ENCODE measurements at regions not wholly inside any gene's neighbourhood (a gene's known extent, or its start where the extent isn't known, plus 50 kb on each side); places are given as distances from the start of the nearest gene placed in this dataset.

GRCh38 chr4:132860976-132861375 is 288.1 kb upstream of the PCDH10 start:
- Histone ChIP-seq H4K20me1 (ENCODE audit: insufficient read depth) (no peaks in the 10 kb centered on the region), H3K27me3 (ENCODE audit: insufficient read depth, low read length) (no peaks in the 10 kb centered on the region), H3K36me3 (ENCODE audit: control insufficient read depth in 1 of 2, insufficient read depth in 2 of 2, low read length in 2 of 2) (no peaks in the 10 kb centered on the region), H3K9me2 (ENCODE audit: insufficient read depth) (no peaks in the 10 kb centered on the region), H3K9ac (ENCODE audit: low read length) (no peak overlapping the region), H3K79me2 (ENCODE audit: insufficient read depth, low read length) (no peaks in the 10 kb centered on the region), H3K4me2 (ENCODE audit: low read length) (no peak overlapping the region), H3K27ac (ENCODE audit: low read depth, low read length) (no peak overlapping the region), H3K4me3 (replicated peaks in 1 of 2; ENCODE audit: low read depth in 1 of 2, low read length in 2 of 2) (no peak overlapping the region), H3K4me1 (ENCODE audit: control insufficient read depth in 1 of 2, insufficient read depth in 2 of 2, low read length in 2 of 2) (no peaks in the 10 kb centered on the region), H3K9me3 (ENCODE audit: control insufficient read depth in 1 of 2, insufficient read depth in 1 of 2, low read depth in 1 of 2, low read length in 2 of 2) (no peaks in the 10 kb centered on the region), H2AFZ (ENCODE audit: low read depth, low read length, poor library complexity, severe bottlenecking) (no peak overlapping the region)
- DNase-seq (ENCODE audit: low read depth, low spot score) (no peak), ATAC-seq (no peak)
- CTCF ChIA-PET, result no interaction called here
- intact Hi-C loops (cut with micrococcal nuclease), result no loop called here
- no TSS peak for BruUV-seq (replicated peaks)
- POLR2A ChIA-PET, result no interaction called here
- TF ChIP-seq ZBTB33 (IDR thresholded peaks at IDR 0.05; ENCODE audit: extremely low read depth, insufficient replicate concordance, low read length), result no peak
- TF ChIP-seq, protein P1, sequence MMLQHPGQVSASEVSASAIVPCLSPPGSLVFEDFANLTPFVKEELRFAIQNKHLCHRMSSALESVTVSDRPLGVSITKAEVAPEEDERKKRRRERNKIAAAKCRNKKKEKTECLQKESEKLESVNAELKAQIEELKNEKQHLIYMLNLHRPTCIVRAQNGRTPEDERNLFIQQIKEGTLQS (IDR thresholded peaks at IDR 0.05), result no peak
- no peak for TF ChIP-seq SRF (IDR thresholded peaks at IDR 0.05; ENCODE audit: low read depth)
- TF ChIP-seq FOSL1 (IDR thresholded peaks at IDR 0.05; ENCODE audit: low read depth), result no peak
- TF ChIP-seq MAX (IDR thresholded peaks at IDR 0.05), result no peak
- TF ChIP-seq TCF7L2 (IDR thresholded peaks at IDR 0.05; ENCODE audit: borderline replicate concordance, extremely low read depth, insufficient read depth, insufficient read length), result no peak
- TF ChIP-seq POLR2A (IDR thresholded peaks at IDR 0.05; ENCODE audit: borderline replicate concordance, extremely low read depth, insufficient read depth, insufficient read length), result no peak
- TF ChIP-seq YY1 (IDR thresholded peaks at IDR 0.05; ENCODE audit: extremely low read depth, insufficient replicate concordance, low read depth, low read length), result no peak
- RAD21 ChIA-PET (ENCODE audit: low non-redundant PET in 1 of 2, low total read pairs in 2 of 2, uncharacterized antibody in 2 of 2, unreplicated experiment in 2 of 2), result no interaction called here

DNA sequence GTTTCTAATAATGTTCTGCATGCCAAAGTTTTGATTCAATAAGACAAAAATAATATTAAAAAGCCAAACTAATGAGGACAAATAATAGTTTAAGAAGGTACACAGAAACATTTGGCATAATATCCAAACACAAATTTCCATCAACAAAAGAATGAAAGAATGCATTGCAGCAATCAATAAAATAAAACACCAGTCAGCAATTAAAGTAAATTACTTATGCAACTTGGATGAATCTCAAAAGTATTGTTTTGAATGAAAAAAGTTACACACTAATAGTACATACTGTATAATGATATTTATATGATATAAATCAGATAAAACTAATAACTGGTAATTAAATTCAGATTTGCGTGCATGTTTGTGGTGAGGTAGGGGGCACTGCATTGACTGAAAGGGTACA is 285.5 kb upstream of the PCDH10 start:
- Histone ChIP-seq H3K79me2 (ENCODE audit: insufficient read depth, low read length) (no peaks in the 10 kb centered on the region), H3K27ac (ENCODE audit: low read depth, low read length) (no peak overlapping the region), H3K9ac (ENCODE audit: low read length) (no peak overlapping the region), H3K4me1 (ENCODE audit: control insufficient read depth in 1 of 2, insufficient read depth in 2 of 2, low read length in 2 of 2) (no peaks in the 10 kb centered on the region), H3K9me2 (ENCODE audit: insufficient read depth) (no peaks in the 10 kb centered on the region), H3K4me3 (replicated peaks in 1 of 2; ENCODE audit: low read depth in 1 of 2, low read length in 2 of 2) (no peak overlapping the region), H3K36me3 (ENCODE audit: control insufficient read depth in 1 of 2, insufficient read depth in 2 of 2, low read length in 2 of 2) (no peaks in the 10 kb centered on the region), H2AFZ (ENCODE audit: low read depth, low read length, poor library complexity, severe bottlenecking) (no peak overlapping the region), H4K20me1 (ENCODE audit: insufficient read depth) (no peaks in the 10 kb centered on the region), H3K4me2 (ENCODE audit: low read length) (no peak overlapping the region), H3K9me3 (ENCODE audit: control insufficient read depth in 1 of 2, insufficient read depth in 1 of 2, low read depth in 1 of 2, low read length in 2 of 2) (no peaks in the 10 kb centered on the region), H3K27me3 (ENCODE audit: insufficient read depth, low read length) (no peaks in the 10 kb centered on the region)
- ChIA-PET POLR2A (no interaction called here), RAD21 (ENCODE audit: low non-redundant PET in 1 of 2, low total read pairs in 2 of 2, uncharacterized antibody in 2 of 2, unreplicated experiment in 2 of 2) (no interaction called here), CTCF (no interaction called here)
- intact Hi-C loops (cut with micrococcal nuclease), result no loop called here
- DNase-seq (ENCODE audit: low read depth, low spot score) (no peak), ATAC-seq (no peak)
- BruUV-seq (replicated peaks), result no TSS peak
- no peak for TF ChIP-seq TCF7L2 (IDR thresholded peaks at IDR 0.05; ENCODE audit: borderline replicate concordance, extremely low read depth, insufficient read depth, insufficient read length)
- TF ChIP-seq ZBTB33 (IDR thresholded peaks at IDR 0.05; ENCODE audit: extremely low read depth, insufficient replicate concordance, low read length), result no peak
- TF ChIP-seq ELF1 (IDR thresholded peaks at IDR 0.05; ENCODE audit: borderline replicate concordance, low read depth), result no peak
- no peak for TF ChIP-seq SP1 (IDR thresholded peaks at IDR 0.05; ENCODE audit: low read depth)
- TF ChIP-seq ZNF274 (IDR thresholded peaks at IDR 0.05; ENCODE audit: low read depth, low read length), result no peak
- TF ChIP-seq, protein P1 (IDR thresholded peaks at IDR 0.05), result no peak
- no peak for TF ChIP-seq FOSL1 (IDR thresholded peaks at IDR 0.05; ENCODE audit: low read depth)
- no peak for TF ChIP-seq CBX3 (IDR thresholded peaks at IDR 0.05; ENCODE audit: low read depth)
- TF ChIP-seq, protein P2, sequence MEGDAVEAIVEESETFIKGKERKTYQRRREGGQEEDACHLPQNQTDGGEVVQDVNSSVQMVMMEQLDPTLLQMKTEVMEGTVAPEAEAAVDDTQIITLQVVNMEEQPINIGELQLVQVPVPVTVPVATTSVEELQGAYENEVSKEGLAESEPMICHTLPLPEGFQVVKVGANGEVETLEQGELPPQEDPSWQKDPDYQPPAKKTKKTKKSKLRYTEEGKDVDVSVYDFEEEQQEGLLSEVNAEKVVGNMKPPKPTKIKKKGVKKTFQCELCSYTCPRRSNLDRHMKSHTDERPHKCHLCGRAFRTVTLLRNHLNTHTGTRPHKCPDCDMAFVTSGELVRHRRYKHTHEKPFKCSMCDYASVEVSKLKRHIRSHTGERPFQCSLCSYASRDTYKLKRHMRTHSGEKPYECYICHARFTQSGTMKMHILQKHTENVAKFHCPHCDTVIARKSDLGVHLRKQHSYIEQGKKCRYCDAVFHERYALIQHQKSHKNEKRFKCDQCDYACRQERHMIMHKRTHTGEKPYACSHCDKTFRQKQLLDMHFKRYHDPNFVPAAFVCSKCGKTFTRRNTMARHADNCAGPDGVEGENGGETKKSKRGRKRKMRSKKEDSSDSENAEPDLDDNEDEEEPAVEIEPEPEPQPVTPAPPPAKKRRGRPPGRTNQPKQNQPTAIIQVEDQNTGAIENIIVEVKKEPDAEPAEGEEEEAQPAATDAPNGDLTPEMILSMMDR (IDR thresholded peaks at IDR 0.05 in 2 of 3, conservative IDR thresholded peaks at IDR 0.05 in 1 of 3; ENCODE audit: borderline replicate concordance in 1 of 3, insufficient read depth in 1 of 3, low read depth in 2 of 3, low read length in 2 of 3), result no peak
